ENCODE measurements at regions not wholly inside any gene's neighbourhood (a gene's known extent, or its start where the extent isn't known, plus 50 kb on each side); places are given as distances from the start of the nearest gene placed in this dataset.

GRCh38 chr3:171948674-171949073 lies 90.7 kb upstream of the FNDC3B start:
- no peak for DNase-seq
- no peak for TF ChIP-seq GATA1 (IDR thresholded peaks at IDR 0.05; ENCODE audit: low read depth, low read length)
- no peak for TF ChIP-seq POLR2A (IDR thresholded peaks at IDR 0.05; ENCODE audit: low read length)

GRCh38 chr3:171949554-171949953 lies 89.8 kb upstream of the FNDC3B start:
- DNase-seq = no peak
- TF ChIP-seq GATA1 (IDR thresholded peaks at IDR 0.05; ENCODE audit: low read depth, low read length) (no peak), POLR2A (IDR thresholded peaks at IDR 0.05; ENCODE audit: low read length) (no peak)

GRCh38 chr3:171950373-171950772 lies 89.0 kb upstream of the FNDC3B start:
- TF ChIP-seq GATA1 (IDR thresholded peaks at IDR 0.05; ENCODE audit: low read depth, low read length) = no peak
- no peak for TF ChIP-seq POLR2A (IDR thresholded peaks at IDR 0.05; ENCODE audit: low read length)
- no peak for DNase-seq

- DNase-seq = no peak
- TF ChIP-seq GATA1 (IDR thresholded peaks at IDR 0.05; ENCODE audit: low read depth, low read length) (no peak), POLR2A (IDR thresholded peaks at IDR 0.05; ENCODE audit: low read length) (no peak)
Observed at GRCh38 chr3:171951597-171951996, 87.8 kb upstream of the FNDC3B start.

- TF ChIP-seq GATA1 (IDR thresholded peaks at IDR 0.05; ENCODE audit: low read depth, low read length) (no peak), POLR2A (IDR thresholded peaks at IDR 0.05; ENCODE audit: low read length) (no peak)
- DNase-seq = no peak
Observed at GRCh38 chr3:171953301-171954022, 85.9 kb upstream of the FNDC3B start.

- DNase-seq = no peak
- TF ChIP-seq POLR2A (IDR thresholded peaks at IDR 0.05; ENCODE audit: low read length) (no peak), GATA1 (IDR thresholded peaks at IDR 0.05; ENCODE audit: low read depth, low read length) (no peak)
Observed at GRCh38 chr3:171954690-171955383, 84.5 kb upstream of the FNDC3B start.

- TF ChIP-seq GATA1 (IDR thresholded peaks at IDR 0.05; ENCODE audit: low read depth, low read length) (no peak), POLR2A (IDR thresholded peaks at IDR 0.05; ENCODE audit: low read length) (no peak)
- DNase-seq = no peak
Observed at GRCh38 chr3:171955598-171955997, 83.8 kb upstream of the FNDC3B start.

- no peak for DNase-seq
- no peak for TF ChIP-seq POLR2A (IDR thresholded peaks at IDR 0.05; ENCODE audit: low read length)
- TF ChIP-seq GATA1 (IDR thresholded peaks at IDR 0.05; ENCODE audit: low read depth, low read length) = no peak
Observed at GRCh38 chr3:171956181-171956683, 83.1 kb upstream of the FNDC3B start.

GRCh38 chr3:171956705-171957104 lies 82.7 kb upstream of the FNDC3B start:
- TF ChIP-seq GATA1 (IDR thresholded peaks at IDR 0.05; ENCODE audit: low read depth, low read length) = no peak
- peak; percentile 9 for DNase-seq

- no peak for DNase-seq
Observed at GRCh38 chr3:171959532-171960089, 79.8 kb upstream of the FNDC3B start.

GRCh38 chr3:171960159-171960558 lies 79.2 kb upstream of the FNDC3B start:
- TF ChIP-seq POLR2A (IDR thresholded peaks at IDR 0.05; ENCODE audit: low read length) = no peak
- no peak for TF ChIP-seq GATA1 (IDR thresholded peaks at IDR 0.05; ENCODE audit: low read depth, low read length)
- DNase-seq = no peak

More at GRCh38 chr3:171959532-171960089, 79.8 kb upstream of the FNDC3B start:
- TF ChIP-seq GATA1 (IDR thresholded peaks at IDR 0.05; ENCODE audit: low read depth, low read length) = no peak
- no peak for TF ChIP-seq POLR2A (IDR thresholded peaks at IDR 0.05; ENCODE audit: low read length)

- TF ChIP-seq GATA1 (IDR thresholded peaks at IDR 0.05; ENCODE audit: low read depth, low read length) = no peak
- no peak for TF ChIP-seq POLR2A (IDR thresholded peaks at IDR 0.05; ENCODE audit: low read length)
- DNase-seq = no peak
Observed at GRCh38 chr3:171962137-171962720, 77.1 kb upstream of the FNDC3B start.

GRCh38 chr3:171963546-171963945 lies 75.8 kb upstream of the FNDC3B start:
- TF ChIP-seq GATA1 (IDR thresholded peaks at IDR 0.05; ENCODE audit: low read depth, low read length) = no peak
- no peak for TF ChIP-seq POLR2A (IDR thresholded peaks at IDR 0.05; ENCODE audit: low read length)
- DNase-seq = no peak

- TF ChIP-seq POLR2A (IDR thresholded peaks at IDR 0.05; ENCODE audit: low read length) = no peak
- no peak for TF ChIP-seq GATA1 (IDR thresholded peaks at IDR 0.05; ENCODE audit: low read depth, low read length)
- no peak for DNase-seq
Observed at GRCh38 chr3:171965067-171965712, 74.2 kb upstream of the FNDC3B start.

Measured in erythroblast (primary cell).